Activated gamma-delta T cell (primary cell): ENCODE measurements at regions not wholly inside any gene's neighbourhood (a gene's known extent, or its start where the extent isn't known, plus 50 kb on each side); places are given as distances from the start of the nearest gene placed in this dataset.

ENCODE experiments used
- DNase-seq: peaks from one replicate; lab custom pipeline; 2025; lab: John Stamatoyannopoulos, UW

GRCh38 chr1:39136638-39137037 lies 67.9 kb upstream of the MACF1 start:
- DNase-seq = no peak

GRCh38 chr1:39139723-39140360 lies 64.7 kb upstream of the MACF1 start:
- DNase-seq = no peak

- DNase-seq = no peak
Measured at GRCh38 chr1:39141925-39142324, 62.6 kb upstream of the MACF1 start.

GRCh38 chr1:39142401-39143060 lies 62.0 kb upstream of the MACF1 start:
- no peak for DNase-seq

GRCh38 chr1:39144924-39145323 lies 59.6 kb upstream of the MACF1 start:
- DNase-seq = no peak

- DNase-seq = no peak
Measured at GRCh38 chr1:39145331-39145965, 59.0 kb upstream of the MACF1 start.

GRCh38 chr1:39146681-39147080 lies 57.8 kb upstream of the MACF1 start:
- no peak for DNase-seq

- DNase-seq = no peak
Measured at GRCh38 chr1:39147099-39148025, 57.1 kb upstream of the MACF1 start.

- DNase-seq = no peak
Measured at GRCh38 chr1:39148942-39149341, 55.6 kb upstream of the MACF1 start.

- no peak for DNase-seq
Measured at GRCh38 chr1:39149509-39149908, 55.0 kb upstream of the MACF1 start.

- DNase-seq = no peak
Measured at GRCh38 chr1:39150779-39151178, 53.7 kb upstream of the MACF1 start.

- DNase-seq = no peak
Measured at GRCh38 chr1:39151267-39151666, 53.2 kb upstream of the MACF1 start.

- DNase-seq = no peak
Measured at GRCh38 chr1:39152923-39153322, 51.6 kb upstream of the MACF1 start.

- DNase-seq = no peak
Measured at GRCh38 chr1:39153684-39154083, 50.8 kb upstream of the MACF1 start.

GRCh38 chr1:39154553-39155421 lies 49.7 kb upstream of the MACF1 start:
- DNase-seq = no peak
